Medulla oblongata (tissue), 1 donor: ENCODE measurements at regions not wholly inside any gene's neighbourhood (a gene's known extent, or its start where the extent isn't known, plus 50 kb on each side); places are given as distances from the start of the nearest gene placed in this dataset.

Experiments used
- DNase-seq: peaks from one replicate; pipeline ENCODE4 v3.0.0-alpha.2; 2015; ENCODE audit errors: extremely low spot score

- no peak for DNase-seq
Observed at GRCh38 chr5:125202353-125202752, 455.9 kb upstream of the ZNF608 start.

DNA sequence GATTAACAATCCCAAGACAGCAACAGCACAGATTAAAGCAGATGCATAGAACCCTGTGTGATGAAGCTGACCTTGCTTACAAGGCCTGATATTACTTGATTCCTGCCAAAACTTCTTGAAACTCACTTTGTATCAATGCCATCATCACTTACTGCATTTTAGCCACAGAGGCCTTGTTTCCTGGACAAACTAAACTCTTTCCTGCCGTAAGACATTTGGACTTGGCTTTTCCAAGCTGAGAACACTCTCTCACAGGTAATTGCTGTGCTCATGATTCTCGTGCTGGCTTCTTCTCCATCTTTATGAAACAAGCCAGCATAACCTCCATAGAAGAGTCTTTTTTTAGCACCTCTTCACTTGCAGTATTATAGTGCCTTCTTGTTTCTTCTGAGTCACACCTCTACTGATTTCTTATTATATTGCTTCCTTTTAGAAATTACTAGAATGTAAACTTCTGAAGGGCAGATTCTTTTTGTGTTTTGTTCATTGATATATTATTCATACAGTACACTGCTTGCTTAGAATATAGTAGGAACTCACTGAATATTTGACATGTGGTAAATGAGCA, 456.5 kb upstream of the ZNF608 start:
- no peak for DNase-seq

GRCh38 chr5:125203912-125204311, 457.5 kb upstream of the ZNF608 start:
- no peak for DNase-seq

DNA sequence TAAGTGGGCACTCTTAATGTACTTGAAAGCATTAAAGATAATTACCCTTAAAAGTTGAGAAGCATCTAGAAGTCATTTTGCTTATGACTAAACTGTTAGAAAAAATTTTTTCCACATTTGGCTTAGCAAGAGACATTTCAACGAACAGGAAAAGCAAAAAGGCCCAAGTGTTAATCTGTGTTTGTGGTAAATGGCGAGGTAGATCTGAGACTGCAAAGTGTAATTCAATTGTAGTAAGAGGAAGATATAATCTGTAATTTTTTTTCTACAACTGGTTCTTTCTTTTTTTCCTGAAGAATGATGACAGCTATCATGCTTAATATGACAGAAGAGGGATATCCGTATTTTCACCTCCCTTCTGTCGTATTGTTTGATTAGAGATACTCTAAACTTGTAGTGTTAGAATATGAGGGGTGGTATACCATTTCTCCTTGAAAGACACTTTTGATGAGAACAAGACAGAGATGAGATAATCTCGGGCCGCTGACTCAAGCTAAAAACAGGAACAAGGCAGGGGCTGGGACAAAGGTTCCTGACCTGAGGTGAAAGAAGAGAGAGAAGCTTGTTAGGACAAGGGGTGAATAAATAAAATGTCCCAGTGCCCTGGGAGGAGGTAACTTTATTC, 459.3 kb upstream of the ZNF608 start:
- no peak for DNase-seq

- DNase-seq: no peak
Observed at GRCh38 chr5:125207856-125208255, 461.4 kb upstream of the ZNF608 start.

DNA sequence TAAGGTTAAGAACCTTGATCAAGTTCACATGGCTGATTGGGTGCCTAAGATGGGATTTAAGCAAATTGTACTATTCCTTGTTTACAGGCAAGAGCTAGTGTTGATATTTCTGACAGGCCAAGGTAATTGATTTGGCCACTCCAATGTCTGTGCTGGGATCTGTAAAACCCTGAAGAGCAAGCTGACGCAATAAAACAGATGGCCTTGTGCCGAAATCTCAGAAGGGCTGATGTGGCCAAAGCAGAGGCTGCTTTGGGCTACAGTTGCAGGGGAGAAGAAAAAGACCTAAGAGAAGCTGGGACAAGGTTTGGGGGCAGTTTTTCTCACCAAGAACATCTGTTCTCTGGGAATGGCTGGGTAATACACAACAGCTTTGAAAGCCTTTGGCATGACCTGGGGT, 463.2 kb upstream of the ZNF608 start:
- DNase-seq: no peak

DNA sequence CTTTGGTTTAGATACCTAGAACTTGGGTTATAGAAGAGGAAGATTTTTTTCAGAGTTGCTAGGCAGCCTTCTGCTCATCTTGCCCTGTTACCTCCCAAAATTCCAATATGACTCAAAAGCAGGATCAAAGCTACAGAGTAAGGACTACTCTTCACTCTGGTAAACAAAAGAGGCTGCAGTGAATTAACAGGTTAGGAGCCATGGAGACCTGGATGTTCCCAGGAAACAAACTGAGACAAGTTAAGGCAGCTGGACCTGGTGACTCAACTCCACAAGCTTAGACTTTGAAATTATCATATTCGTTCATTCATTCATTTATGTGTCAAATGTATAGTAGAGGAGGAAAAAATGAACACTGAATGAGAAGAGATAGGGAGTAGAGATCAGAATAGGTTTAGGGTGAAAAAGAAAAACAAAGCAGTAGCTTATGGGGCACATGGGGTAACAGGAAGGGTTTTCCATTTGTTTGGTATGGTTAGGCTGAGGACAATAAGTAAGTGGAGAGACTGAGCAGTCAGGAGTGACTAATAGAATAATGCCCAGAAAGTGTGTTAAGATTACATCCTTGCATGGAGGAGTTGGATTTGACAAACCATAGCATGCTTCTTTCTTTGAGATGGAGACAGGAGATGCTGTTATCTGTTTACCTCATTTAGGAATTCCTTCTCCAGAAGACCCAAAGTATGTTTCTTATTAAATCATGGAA, 464.0 kb upstream of the ZNF608 start:
- no peak for DNase-seq

DNA sequence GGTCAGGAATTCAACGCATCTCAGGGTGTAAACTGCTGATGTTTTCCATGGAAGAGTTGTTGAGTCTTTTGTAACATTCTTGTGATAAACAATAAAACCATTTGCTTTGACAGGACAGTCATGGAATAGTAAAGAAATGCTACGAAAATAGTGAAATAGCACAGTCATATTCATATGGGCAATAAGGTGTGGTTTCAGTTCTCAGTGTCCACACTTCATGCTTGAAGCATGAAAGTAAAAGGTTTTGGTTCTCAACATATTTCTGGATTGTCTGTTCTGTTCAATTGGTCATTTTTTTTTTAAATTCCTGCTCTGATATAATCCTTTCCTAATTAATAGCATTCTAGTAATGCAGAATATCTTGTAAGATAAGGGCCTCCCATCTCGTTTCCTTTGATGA, 467.6 kb upstream of the ZNF608 start:
- no peak for DNase-seq

- DNase-seq: no peak
Observed at GRCh38 chr5:125215593-125215992, 469.2 kb upstream of the ZNF608 start.

- no peak for DNase-seq
Observed at GRCh38 chr5:125219710-125220109, 473.3 kb upstream of the ZNF608 start.

GRCh38 chr5:125220284-125220683, 473.8 kb upstream of the ZNF608 start:
- DNase-seq: no peak

- no peak for DNase-seq
Observed at GRCh38 chr5:125222597-125223240, 476.3 kb upstream of the ZNF608 start.

GRCh38 chr5:125225424-125225823, 479.0 kb upstream of the ZNF608 start:
- no peak for DNase-seq

DNA sequence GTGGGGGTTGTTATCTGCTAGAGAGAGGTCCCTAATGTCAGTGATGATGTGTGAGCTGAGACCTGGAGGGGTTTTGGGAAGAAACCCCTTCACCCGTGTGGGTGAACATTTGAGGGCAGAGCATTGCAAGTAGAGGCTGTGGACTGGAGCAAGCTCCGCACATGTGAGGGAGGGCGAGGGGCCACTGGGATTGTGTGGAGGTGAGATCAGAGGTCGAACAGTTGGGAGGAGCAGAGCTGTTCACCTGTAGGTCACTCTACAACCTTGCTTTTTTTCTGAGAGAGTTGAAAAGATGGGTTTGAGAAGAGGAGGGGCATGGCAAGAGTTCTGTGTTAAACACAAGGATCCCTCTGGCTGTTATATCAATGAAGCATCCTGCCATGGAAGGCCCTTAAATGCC, 480.4 kb upstream of the ZNF608 start:
- no peak for DNase-seq

GRCh38 chr5:125227333-125228095, 481.1 kb upstream of the ZNF608 start:
- no peak for DNase-seq

- no peak for DNase-seq
Observed at GRCh38 chr5:125228363-125229070, 482.1 kb upstream of the ZNF608 start.

- DNase-seq: no peak
Observed at GRCh38 chr5:125229556-125229955, 483.1 kb upstream of the ZNF608 start.

DNA sequence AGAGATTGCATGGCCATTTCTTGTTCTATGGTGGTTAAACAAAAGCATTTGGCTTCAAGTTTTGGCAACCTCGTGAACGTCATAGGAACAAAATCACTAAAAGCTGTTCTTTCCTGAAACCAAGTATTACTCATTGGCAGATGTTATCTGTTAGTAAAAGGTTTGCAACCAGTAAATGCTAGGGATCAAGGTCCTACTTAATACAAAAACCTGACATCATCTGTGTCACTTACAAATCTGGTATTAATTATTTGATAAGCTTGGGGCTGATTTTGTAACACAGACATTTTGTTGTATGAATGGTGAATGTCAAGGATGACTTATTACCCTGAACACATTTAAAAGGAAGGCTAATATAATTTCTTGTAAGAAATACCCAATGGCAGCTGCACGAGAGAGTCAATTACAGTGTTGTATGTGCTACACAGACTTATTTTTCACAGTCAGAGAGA, 486.4 kb upstream of the ZNF608 start:
- DNase-seq: no peak

- DNase-seq: no peak
Observed at GRCh38 chr5:125233944-125234343, 487.5 kb upstream of the ZNF608 start.

DNA sequence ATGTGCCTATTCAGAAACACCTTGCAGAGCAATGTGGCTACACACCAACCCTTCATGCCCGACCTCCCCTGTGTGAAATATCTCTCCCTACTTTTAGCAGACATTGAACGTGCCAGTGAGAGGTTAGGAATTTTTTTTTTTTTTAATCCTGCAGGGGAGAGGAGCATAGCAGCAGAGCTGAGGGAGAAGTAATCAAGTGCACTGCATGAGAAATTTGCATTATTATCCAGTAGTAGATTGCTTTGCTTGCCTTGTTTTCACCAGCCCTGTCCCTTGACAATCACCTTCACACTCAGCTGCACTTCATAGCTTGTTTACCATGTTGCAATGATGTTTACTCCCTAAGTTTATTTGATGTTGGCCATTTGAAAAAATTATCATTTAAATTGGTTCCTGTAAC, 489.6 kb upstream of the ZNF608 start:
- no peak for DNase-seq

DNA sequence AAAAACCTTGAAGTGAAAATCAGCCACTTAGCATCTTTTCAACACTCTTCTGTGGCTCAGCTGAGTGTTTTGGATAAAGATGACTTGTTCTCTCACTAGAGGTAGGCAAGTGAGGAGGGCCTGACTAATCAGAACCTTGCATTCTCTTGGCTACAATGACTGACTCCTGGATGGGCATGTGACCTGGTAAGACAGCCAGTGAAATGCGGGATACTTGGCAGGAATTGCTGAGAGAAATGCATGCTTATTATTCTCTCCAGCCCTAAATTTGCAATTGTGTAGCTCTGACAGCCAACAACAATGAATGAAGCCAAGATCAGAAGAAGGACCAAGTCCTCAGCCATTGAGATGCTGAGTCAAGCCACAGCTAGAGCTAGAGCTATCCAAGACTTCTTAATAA, 490.5 kb upstream of the ZNF608 start:
- peak; percentile 31 for DNase-seq
